ENCODE measurements at regions not wholly inside any gene's neighbourhood (a gene's known extent, or its start where the extent isn't known, plus 50 kb on each side); places are given as distances from the start of the nearest gene placed in this dataset.
"Not testable (repeated sequence)": the region's sequence is repeated elsewhere in the genome, so short reads cannot be mapped to it uniquely, and the experiment has no call there.

DNA sequence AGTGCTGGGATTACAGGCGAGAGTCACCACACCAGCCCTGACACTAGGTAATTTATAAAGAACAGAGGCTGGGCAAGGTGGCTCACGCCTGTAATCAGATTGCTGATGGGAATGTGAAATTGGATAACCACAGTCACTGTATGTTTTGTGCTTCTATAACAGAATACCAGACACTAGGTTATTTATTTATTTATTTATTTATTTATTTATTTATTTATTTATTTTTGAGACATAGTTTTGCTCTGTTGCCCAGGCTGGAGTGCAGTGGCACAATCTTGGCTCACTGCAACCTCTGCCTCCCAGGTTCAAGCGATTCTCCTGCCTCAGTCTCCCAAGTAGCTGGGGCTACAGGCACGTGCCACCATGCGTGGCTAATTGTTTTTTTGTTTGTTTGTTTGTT, 130.0 kb upstream of the FOXN3 start:
- H3K27ac ChIP-seq (ENCODE audit: low read length); H3K36me3 ChIP-seq (ENCODE audit: control insufficient read depth, insufficient read depth, low read length); H3K4me3 ChIP-seq (ENCODE audit: low read length); H3K4me1 ChIP-seq (ENCODE audit: control insufficient read depth, insufficient read depth, low read length); DNase-seq (ENCODE audit: low read depth, low spot score); H3K9me3 ChIP-seq (ENCODE audit: control insufficient read depth, insufficient read depth, low read length); H3K27me3 ChIP-seq (ENCODE audit: control insufficient read depth, insufficient read depth, low read length): not testable (repeated sequence)
- WGBS (ENCODE audit: insufficient coverage, insufficient read length) = no CpG with 5 or more reads among the region's 5 CpGs

DNA sequence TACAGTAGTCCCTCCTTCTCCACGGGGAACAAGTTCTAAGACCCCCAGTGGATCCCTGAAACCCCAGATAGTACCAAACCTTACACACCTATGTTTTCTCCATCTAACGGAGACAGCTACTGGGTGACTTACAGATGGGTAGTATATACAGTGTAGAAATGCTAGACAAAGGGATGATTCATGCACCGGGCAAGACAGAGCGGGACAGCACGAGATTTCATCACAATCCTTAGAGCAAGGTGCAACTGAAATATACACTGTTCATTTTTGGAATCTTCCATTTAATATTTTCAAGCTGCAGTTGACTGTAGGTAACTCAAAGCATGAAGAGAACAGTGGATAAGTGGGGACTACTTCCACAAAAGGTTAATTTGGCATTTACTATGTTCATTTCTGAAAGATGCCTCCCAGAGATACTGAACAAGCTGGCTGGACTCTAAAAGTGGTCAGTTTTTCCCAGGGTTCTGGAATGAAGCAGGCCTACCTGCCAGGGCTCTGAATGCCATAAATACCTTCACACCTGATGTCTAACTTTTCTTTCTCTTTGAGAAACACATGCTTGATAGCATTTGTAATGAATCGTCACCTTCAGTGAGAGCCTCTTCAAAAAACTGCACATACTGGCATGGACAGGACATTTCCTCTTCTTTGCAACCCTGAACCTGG, 127.7 kb upstream of the FOXN3 start:
- H3K4me1 ChIP-seq (ENCODE audit: control insufficient read depth, insufficient read depth, low read length) = peaks cover 3% of the 10 kb centered on the region
- H3K4me3 ChIP-seq (ENCODE audit: low read length) = no peak overlapping the region
- no CpG with 5 or more reads among the region's 6 CpGs for WGBS (ENCODE audit: insufficient coverage, insufficient read length)
- DNase-seq (ENCODE audit: low read depth, low spot score) = no peak
- no peaks in the 10 kb centered on the region for H3K27me3 ChIP-seq (ENCODE audit: control insufficient read depth, insufficient read depth, low read length)
- H3K9me3 ChIP-seq (ENCODE audit: control insufficient read depth, insufficient read depth, low read length) = no peaks in the 10 kb centered on the region
- no peaks in the 10 kb centered on the region for H3K36me3 ChIP-seq (ENCODE audit: control insufficient read depth, insufficient read depth, low read length)
- no peak overlapping the region for H3K27ac ChIP-seq (ENCODE audit: low read length)

DNA sequence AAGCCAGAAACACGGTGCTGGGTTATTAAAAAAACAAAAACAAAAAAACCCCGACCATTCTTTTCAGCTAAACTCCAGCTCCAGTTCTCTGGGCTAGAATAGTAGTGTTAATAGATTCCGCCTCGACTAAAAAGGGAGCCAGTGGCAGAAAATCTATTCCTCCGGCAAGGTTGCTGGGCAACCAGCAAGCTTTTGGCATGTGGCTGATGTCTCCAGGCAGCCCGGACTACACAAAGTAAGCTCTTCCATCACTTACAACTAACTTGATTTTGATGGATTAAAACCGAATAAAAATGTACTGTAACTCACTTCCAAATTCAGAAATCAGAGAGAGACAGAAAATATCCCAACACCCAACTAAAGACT, 126.4 kb upstream of the FOXN3 start:
- H3K27me3 ChIP-seq (ENCODE audit: control insufficient read depth, insufficient read depth, low read length) = no peaks in the 10 kb centered on the region
- no peaks in the 10 kb centered on the region for H3K36me3 ChIP-seq (ENCODE audit: control insufficient read depth, insufficient read depth, low read length)
- H3K27ac ChIP-seq (ENCODE audit: low read length) = no peak overlapping the region
- WGBS (ENCODE audit: insufficient coverage, insufficient read length) = no CpG with 5 or more reads among the region's 7 CpGs
- H3K4me3 ChIP-seq (ENCODE audit: low read length) = no peak overlapping the region
- no peaks in the 10 kb centered on the region for H3K9me3 ChIP-seq (ENCODE audit: control insufficient read depth, insufficient read depth, low read length)
- H3K4me1 ChIP-seq (ENCODE audit: control insufficient read depth, insufficient read depth, low read length) = no peaks in the 10 kb centered on the region; the same call in 1 of the 2 replicates
- no peak for DNase-seq (ENCODE audit: low read depth, low spot score)

DNA sequence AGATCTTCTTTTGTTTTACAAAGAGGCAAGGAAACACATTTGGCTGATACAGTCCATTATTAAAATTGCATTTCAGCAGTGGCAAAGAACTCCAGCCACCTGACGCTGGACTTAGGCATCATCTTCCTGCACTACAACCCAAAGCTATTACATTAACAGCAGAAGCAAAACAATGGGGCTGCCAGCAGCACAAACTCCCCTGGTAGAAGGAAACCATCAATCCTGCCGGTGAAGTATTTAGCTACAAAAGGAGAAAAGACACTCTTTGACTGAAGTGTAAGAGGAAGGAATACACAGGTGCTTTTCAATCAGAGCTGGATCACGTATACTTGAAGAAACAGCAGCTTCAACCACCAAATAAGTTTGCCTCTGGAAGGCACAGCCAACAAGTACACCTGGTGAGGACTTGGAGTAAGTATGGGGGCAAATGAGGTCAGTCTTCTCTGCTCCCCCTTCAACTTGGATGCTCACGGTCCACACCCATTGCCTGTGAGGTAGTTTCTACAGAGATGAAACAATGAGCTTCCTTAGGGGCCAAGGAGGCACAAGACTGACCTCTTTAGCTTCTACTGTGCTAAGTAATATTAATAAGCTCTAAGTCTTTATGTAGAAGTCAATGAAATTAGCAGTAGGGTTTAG, 125.9 kb upstream of the FOXN3 start:
- Histone ChIP-seq H3K4me3 (ENCODE audit: low read length) (no peak overlapping the region), H3K9me3 (ENCODE audit: control insufficient read depth, insufficient read depth, low read length) (no peaks in the 10 kb centered on the region), H3K4me1 (ENCODE audit: control insufficient read depth, insufficient read depth, low read length) (peaks cover 2% of the 10 kb centered on the region; the same call in 1 of the 2 replicates), H3K36me3 (ENCODE audit: control insufficient read depth, insufficient read depth, low read length) (no peaks in the 10 kb centered on the region), H3K27me3 (ENCODE audit: control insufficient read depth, insufficient read depth, low read length) (no peaks in the 10 kb centered on the region), H3K27ac (ENCODE audit: low read length) (no peak overlapping the region)
- no CpG with 5 or more reads among the region's 4 CpGs for WGBS (ENCODE audit: insufficient coverage, insufficient read length)
- DNase-seq (ENCODE audit: low read depth, low spot score) = no peak

DNA sequence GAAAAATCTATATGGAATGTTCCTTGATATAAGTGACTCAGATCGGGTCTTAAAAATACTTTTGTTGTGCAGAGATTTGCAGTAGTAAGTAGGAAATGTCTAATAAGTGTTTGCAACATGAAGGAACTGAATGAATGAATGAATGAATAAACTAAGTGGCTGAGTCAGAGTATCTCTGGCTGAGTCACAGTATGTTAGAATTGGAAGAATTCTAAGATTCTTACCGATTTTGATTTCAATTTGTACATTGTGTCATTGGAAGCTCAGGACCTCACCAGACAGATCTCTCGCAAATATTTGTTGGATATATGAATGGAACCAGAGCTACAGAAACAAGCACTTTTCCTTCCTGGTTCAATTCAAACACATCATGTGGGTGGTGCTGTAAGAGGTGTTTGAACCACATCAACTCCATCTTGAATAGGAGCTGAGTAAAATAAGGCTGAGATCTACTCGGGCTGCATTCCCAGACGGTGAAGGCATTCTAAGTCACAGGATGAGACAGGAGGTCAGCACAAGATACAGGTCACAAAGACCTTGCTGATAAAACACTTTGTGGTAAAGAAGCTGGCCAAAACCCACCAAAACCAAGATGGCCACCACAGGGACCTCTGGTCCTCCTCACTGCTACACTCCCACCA, 123.9 kb upstream of the FOXN3 start:
- no peaks in the 10 kb centered on the region for H3K9me3 ChIP-seq (ENCODE audit: control insufficient read depth, insufficient read depth, low read length)
- H3K27me3 ChIP-seq (ENCODE audit: control insufficient read depth, insufficient read depth, low read length) = no peaks in the 10 kb centered on the region
- peaks cover 2% of the 10 kb centered on the region; the same call in 1 of the 2 replicates for H3K4me1 ChIP-seq (ENCODE audit: control insufficient read depth, insufficient read depth, low read length)
- H3K4me3 ChIP-seq (ENCODE audit: low read length) = no peak overlapping the region
- DNase-seq (ENCODE audit: low read depth, low spot score) = no peak
- no CpG with 5 or more reads among the region's 5 CpGs for WGBS (ENCODE audit: insufficient coverage, insufficient read length)
- H3K27ac ChIP-seq (ENCODE audit: low read length) = no peak overlapping the region
- H3K36me3 ChIP-seq (ENCODE audit: control insufficient read depth, insufficient read depth, low read length) = no peaks in the 10 kb centered on the region

DNA sequence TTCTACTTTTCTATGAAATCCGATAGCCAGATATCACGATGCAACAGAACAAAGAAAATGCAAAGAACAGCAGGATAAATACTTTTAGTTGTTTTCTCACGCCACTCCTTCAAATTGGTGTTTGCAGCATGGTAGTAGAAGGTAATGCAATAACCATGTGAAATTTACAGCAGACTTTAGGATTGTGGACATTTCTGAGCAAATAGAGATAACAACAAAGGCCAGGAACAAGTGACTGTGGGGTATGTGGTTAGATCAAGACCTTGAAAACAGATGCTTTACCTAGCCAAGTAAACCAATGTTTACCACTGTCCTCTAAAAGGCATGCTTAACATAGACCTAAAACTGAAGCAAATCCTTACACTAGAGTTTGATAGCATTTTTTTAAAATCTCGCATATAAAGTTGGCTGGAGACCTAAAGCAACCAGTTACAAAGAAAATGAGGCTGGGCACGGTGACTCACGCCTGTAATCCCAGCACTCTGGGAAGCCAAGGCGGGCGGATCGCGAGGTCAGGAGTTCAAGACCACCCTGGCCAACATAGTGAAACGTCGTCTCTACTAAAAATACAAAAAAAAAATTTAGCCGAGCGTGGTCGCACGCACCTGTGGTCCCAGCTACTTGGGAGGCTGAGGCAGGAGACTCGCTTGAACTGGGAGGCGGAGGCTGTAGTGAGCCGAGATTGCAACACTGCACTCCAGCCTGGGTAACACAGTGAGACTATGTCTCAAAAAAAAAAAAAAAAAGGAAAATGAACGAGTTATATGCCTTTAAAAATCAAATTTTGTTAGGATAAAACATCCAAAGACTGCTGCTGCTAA, 123.2 kb upstream of the FOXN3 start:
- Histone ChIP-seq H3K27ac (ENCODE audit: low read length) (no peak overlapping the region), H3K27me3 (ENCODE audit: control insufficient read depth, insufficient read depth, low read length) (no peaks in the 10 kb centered on the region), H3K36me3 (ENCODE audit: control insufficient read depth, insufficient read depth, low read length) (no peaks in the 10 kb centered on the region), H3K4me3 (ENCODE audit: low read length) (no peak overlapping the region), H3K4me1 (ENCODE audit: control insufficient read depth, insufficient read depth, low read length) (peaks cover 2% of the 10 kb centered on the region; the same call in 1 of the 2 replicates), H3K9me3 (ENCODE audit: control insufficient read depth, insufficient read depth, low read length) (no peaks in the 10 kb centered on the region)
- WGBS (ENCODE audit: insufficient coverage, insufficient read length) = no CpG with 5 or more reads among the region's 20 CpGs
- DNase-seq (ENCODE audit: low read depth, low spot score) = no peak

DNA sequence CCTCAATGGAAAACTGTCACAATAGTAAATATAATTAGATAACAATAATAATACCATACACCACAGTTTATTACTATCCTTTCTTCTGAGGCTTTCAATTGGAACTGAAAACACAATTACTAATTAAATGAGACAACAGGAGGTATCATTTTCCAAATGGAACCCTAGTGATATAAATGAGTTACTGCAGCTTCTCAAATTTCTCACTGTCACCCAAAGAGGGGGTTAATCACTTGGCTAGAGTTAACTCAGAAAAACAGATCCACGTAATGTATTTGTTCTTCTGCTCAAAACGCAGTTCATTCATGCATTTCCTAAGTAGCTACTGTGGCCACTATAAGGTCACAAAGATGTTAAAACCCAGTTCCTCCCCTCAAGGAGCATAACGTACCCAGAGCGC, 120.9 kb upstream of the FOXN3 start:
- no peak for DNase-seq (ENCODE audit: low read depth, low spot score)
- H3K4me3 ChIP-seq (ENCODE audit: low read length) = no peak overlapping the region
- H3K4me1 ChIP-seq (ENCODE audit: control insufficient read depth, insufficient read depth, low read length) = peaks cover 2% of the 10 kb centered on the region; the same call in 1 of the 2 replicates
- H3K9me3 ChIP-seq (ENCODE audit: control insufficient read depth, insufficient read depth, low read length) = no peaks in the 10 kb centered on the region
- no CpG with 5 or more reads among the region's 4 CpGs for WGBS (ENCODE audit: insufficient coverage, insufficient read length)
- H3K27ac ChIP-seq (ENCODE audit: low read length) = no peak overlapping the region
- no peaks in the 10 kb centered on the region for H3K27me3 ChIP-seq (ENCODE audit: control insufficient read depth, insufficient read depth, low read length)
- H3K36me3 ChIP-seq (ENCODE audit: control insufficient read depth, insufficient read depth, low read length) = no peaks in the 10 kb centered on the region

DNA sequence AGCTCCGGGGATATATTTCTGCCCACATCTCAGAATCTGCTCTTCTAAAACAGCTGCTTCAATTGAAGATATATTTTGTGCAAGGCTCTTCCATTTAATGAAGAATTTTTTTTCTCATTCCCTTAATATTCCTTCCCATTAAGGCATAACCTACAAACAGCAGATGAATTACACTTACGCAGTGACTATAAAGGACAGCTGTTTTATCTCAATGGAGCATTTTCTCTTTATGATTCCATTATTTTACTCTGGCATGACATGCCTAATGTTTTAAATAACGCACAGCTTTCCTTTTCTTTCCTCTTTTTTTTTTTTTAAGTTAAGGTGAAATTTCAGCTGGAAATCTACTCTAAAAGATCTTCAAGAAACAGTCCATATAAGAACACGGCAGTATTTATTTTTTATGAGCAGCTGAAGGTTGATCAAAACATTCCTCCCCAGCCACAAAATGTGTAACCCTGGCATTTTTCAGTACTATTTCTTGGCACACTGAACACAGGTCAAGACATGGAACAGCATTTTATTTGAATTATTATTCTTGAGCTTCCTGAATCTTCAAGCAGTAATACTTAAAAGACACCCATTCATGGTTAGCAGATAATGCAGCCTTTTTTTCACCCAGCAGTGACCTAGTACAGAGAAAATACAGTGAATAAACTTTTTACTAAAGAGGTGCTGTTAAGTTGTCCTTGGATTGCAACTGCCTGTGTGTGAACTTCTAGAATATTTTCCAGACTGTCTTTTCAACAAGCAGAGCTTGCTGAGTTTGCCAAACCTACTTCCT, 118.1 kb upstream of the FOXN3 start:
- Histone ChIP-seq H3K4me3 (ENCODE audit: low read length) (no peak overlapping the region), H3K36me3 (ENCODE audit: control insufficient read depth, insufficient read depth, low read length) (no peaks in the 10 kb centered on the region), H3K4me1 (ENCODE audit: control insufficient read depth, insufficient read depth, low read length) (peaks cover 2% of the 10 kb centered on the region; the same call in 1 of the 2 replicates), H3K9me3 (ENCODE audit: control insufficient read depth, insufficient read depth, low read length) (no peaks in the 10 kb centered on the region), H3K27ac (ENCODE audit: low read length) (no peak overlapping the region), H3K27me3 (ENCODE audit: control insufficient read depth, insufficient read depth, low read length) (no peaks in the 10 kb centered on the region)
- no CpG with 5 or more reads among the region's 4 CpGs for WGBS (ENCODE audit: insufficient coverage, insufficient read length)
- no peak for DNase-seq (ENCODE audit: low read depth, low spot score)

DNA sequence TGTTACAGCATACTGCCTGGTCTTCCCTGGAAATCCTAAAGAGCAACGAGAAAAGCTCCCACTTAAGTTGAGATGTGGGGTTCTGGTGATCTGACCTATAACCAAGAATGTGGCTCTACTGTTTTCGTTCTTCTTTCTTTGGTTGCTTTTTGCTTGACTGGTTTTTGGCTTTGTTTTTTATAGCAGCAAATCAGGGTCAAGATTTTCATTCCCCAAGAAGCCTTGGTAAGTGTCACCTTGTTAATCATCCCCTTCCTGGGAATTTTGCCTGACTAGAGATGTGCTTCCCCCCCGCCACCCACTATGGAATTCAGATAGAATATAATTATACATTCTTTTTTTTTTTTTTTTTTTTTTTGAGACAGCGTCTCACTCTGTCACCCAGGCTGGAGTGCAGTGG, 116.7 kb upstream of the FOXN3 start:
- Histone ChIP-seq H3K27ac (ENCODE audit: low read length) (no peak overlapping the region), H3K27me3 (ENCODE audit: control insufficient read depth, insufficient read depth, low read length) (no peaks in the 10 kb centered on the region), H3K9me3 (ENCODE audit: control insufficient read depth, insufficient read depth, low read length) (no peaks in the 10 kb centered on the region), H3K4me1 (ENCODE audit: control insufficient read depth, insufficient read depth, low read length) (peaks cover 2% of the 10 kb centered on the region; the same call in 1 of the 2 replicates), H3K36me3 (ENCODE audit: control insufficient read depth, insufficient read depth, low read length) (no peaks in the 10 kb centered on the region), H3K4me3 (ENCODE audit: low read length) (no peak overlapping the region)
- WGBS (ENCODE audit: insufficient coverage, insufficient read length) = no CpG with 5 or more reads among the region's 4 CpGs
- DNase-seq (ENCODE audit: low read depth, low spot score) = no peak

DNA sequence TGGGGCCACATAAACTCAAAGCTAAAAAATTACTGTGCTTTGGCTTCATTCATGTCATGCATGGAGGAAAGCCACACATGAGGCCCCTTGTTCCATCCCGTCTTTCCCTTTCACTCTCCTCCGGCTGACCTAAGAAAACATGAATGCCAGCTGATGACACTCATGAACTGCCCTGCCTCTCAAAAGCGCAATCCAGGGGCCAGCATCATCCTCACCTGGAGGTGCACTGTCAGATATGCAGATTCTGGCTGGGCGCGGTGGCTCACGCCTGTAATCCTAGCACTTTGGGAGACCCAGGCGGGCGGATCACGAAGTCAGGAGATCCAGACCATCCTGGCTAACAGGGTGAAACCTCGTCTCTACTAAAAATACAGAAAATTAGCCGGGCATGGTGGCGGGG, 116.1 kb upstream of the FOXN3 start:
- no peaks in the 10 kb centered on the region for H3K27me3 ChIP-seq (ENCODE audit: control insufficient read depth, insufficient read depth, low read length)
- H3K4me3 ChIP-seq (ENCODE audit: low read length) = no peak overlapping the region
- no CpG with 5 or more reads among the region's 12 CpGs for WGBS (ENCODE audit: insufficient coverage, insufficient read length)
- H3K9me3 ChIP-seq (ENCODE audit: control insufficient read depth, insufficient read depth, low read length) = no peaks in the 10 kb centered on the region
- DNase-seq (ENCODE audit: low read depth, low spot score) = no peak
- no peak overlapping the region for H3K27ac ChIP-seq (ENCODE audit: low read length)
- H3K36me3 ChIP-seq (ENCODE audit: control insufficient read depth, insufficient read depth, low read length) = no peaks in the 10 kb centered on the region
- peaks cover 2% of the 10 kb centered on the region; the same call in 1 of the 2 replicates for H3K4me1 ChIP-seq (ENCODE audit: control insufficient read depth, insufficient read depth, low read length)

All from iPS DF 6.9 (cell line).